HEK293 (cell line): ENCODE measurements at regions not wholly inside any gene's neighbourhood (a gene's known extent, or its start where the extent isn't known, plus 50 kb on each side); places are given as distances from the start of the nearest gene placed in this dataset.

Experiments used
- CTCF ChIP-seq: fragments of 450-650 bp; formaldehyde crosslinking; IDR thresholded peaks from 2 replicates; pipeline ENCODE4 v1.5.1; 2016; ENCODE audit warnings: missing biosample characterization, missing genetic modification characterization
- PATZ1 ChIP-seq: fragments of 450-650 bp; formaldehyde crosslinking; IDR thresholded peaks from 2 replicates; pipeline ENCODE4 v1.5.1; 2016; ENCODE audit warnings: missing biosample characterization, missing genetic modification characterization
- REST ChIP-seq: fragments of 450-650 bp; formaldehyde crosslinking; IDR thresholded peaks from 2 replicates; pipeline ENCODE4 v1.5.1; 2016; ENCODE audit warnings: missing biosample characterization, missing genetic modification characterization
- ZBTB1 ChIP-seq: fragments of 450-650 bp; formaldehyde crosslinking; IDR thresholded peaks from 2 replicates; pipeline ENCODE4 v1.5.1; 2016; ENCODE audit warnings: missing biosample characterization, missing genetic modification characterization
- ZNF146 ChIP-seq: fragments of 450-650 bp; formaldehyde crosslinking; IDR thresholded peaks from 2 replicates; pipeline ENCODE4 v1.5.1; 2016; ENCODE audit warnings: missing biosample characterization, missing genetic modification characterization
- ZNF266 ChIP-seq: fragments of 450-650 bp; formaldehyde crosslinking; IDR thresholded peaks from 2 replicates; pipeline ENCODE4 v1.5.1; 2016; ENCODE audit warnings: missing biosample characterization, missing genetic modification characterization, low read depth
- ZNF37A ChIP-seq: fragments of 450-650 bp; IDR thresholded peaks from 2 replicates; pipeline ENCODE4 v1.5.1; 2018; ENCODE audit warnings: missing biosample characterization, missing genetic modification characterization
- ZNF510 ChIP-seq: fragments of 450-650 bp; formaldehyde crosslinking; IDR thresholded peaks from 2 replicates; pipeline ENCODE4 v1.5.1; 2018; ENCODE audit warnings: mild to moderate bottlenecking, missing genetic modification characterization, missing biosample characterization; ENCODE audit not compliant: insufficient replicate concordance
- ZNF521 ChIP-seq: fragments of 450-650 bp; formaldehyde crosslinking; IDR thresholded peaks from 2 replicates; pipeline ENCODE4 v1.5.1; 2017; ENCODE audit warnings: missing biosample characterization, mild to moderate bottlenecking, missing genetic modification characterization
- ZNF530 ChIP-seq: fragments of 450-650 bp; formaldehyde crosslinking; IDR thresholded peaks from 2 replicates; pipeline ENCODE4 v1.5.1; 2016; ENCODE audit warnings: low read depth, missing biosample characterization, missing genetic modification characterization
- ZNF629 ChIP-seq: fragments of 450-650 bp; formaldehyde crosslinking; IDR thresholded peaks from 2 replicates; pipeline ENCODE4 v1.5.1; 2017; ENCODE audit warnings: missing biosample characterization, missing genetic modification characterization
- ZNF768 ChIP-seq: fragments of 450-650 bp; formaldehyde crosslinking; IDR thresholded peaks from 2 replicates; pipeline ENCODE4 v1.5.1; 2018; ENCODE audit warnings: missing biosample characterization, mild to moderate bottlenecking, missing genetic modification characterization
- TF ChIP-seq, protein P1 (sequence below): fragments of 450-650 bp; formaldehyde crosslinking; IDR thresholded peaks from 2 replicates; pipeline ENCODE4 v1.5.1; 2016; ENCODE audit warnings: missing biosample characterization, missing genetic modification characterization
- TF ChIP-seq, protein P2 (sequence below): fragments of 450-650 bp; formaldehyde crosslinking; IDR thresholded peaks from 2 replicates; pipeline ENCODE4 v1.5.1; 2016; ENCODE audit warnings: missing biosample characterization, missing genetic modification characterization

- TF ChIP-seq ZNF629 (tag by site-specific recombination) (no peak), CTCF (no peak), PATZ1 (tag by site-specific recombination) (no peak), REST (tag by site-specific recombination) (no peak), ZNF266 (tag by site-specific recombination) (no peak), ZNF521 (tag by site-specific recombination) (no peak), ZNF146 (no peak), ZNF510 (tag by site-specific recombination) (no peak), ZNF37A (tag by site-specific recombination) (no peak), ZNF768 (tag by site-specific recombination) (no peak), ZBTB1 (tag by site-specific recombination) (no peak), ZNF530 (tag by site-specific recombination) (no peak)
- TF ChIP-seq, protein P1, sequence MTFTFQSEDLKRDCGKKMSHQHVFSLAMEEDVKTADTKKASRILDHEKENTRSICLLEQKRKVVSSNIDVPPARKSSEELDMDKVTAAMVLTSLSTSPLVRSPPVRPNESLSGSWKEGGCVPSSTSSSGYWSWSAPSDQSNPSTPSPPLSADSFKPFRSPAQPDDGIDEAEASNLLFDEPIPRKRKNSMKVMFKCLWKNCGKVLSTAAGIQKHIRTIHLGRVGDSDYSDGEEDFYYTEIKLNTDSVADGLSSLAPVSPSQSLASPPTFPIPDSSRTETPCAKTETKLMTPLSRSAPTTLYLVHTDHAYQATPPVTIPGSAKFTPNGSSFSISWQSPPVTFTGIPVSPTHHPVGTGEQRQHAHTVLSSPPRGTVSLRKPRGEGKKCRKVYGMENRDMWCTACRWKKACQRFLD (tag by site-specific recombination), result no peak
- TF ChIP-seq, protein P2, sequence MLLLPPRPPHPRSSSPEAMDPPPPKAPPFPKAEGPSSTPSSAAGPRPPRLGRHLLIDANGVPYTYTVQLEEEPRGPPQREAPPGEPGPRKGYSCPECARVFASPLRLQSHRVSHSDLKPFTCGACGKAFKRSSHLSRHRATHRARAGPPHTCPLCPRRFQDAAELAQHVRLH (tag by site-specific recombination), result no peak
Measured at GRCh38 chr11:45007011-45007410, 56.3 kb upstream of the TP53I11 start.
